ENCODE measurements at regions not wholly inside any gene's neighbourhood (a gene's known extent, or its start where the extent isn't known, plus 50 kb on each side); places are given as distances from the start of the nearest gene placed in this dataset.

DNA sequence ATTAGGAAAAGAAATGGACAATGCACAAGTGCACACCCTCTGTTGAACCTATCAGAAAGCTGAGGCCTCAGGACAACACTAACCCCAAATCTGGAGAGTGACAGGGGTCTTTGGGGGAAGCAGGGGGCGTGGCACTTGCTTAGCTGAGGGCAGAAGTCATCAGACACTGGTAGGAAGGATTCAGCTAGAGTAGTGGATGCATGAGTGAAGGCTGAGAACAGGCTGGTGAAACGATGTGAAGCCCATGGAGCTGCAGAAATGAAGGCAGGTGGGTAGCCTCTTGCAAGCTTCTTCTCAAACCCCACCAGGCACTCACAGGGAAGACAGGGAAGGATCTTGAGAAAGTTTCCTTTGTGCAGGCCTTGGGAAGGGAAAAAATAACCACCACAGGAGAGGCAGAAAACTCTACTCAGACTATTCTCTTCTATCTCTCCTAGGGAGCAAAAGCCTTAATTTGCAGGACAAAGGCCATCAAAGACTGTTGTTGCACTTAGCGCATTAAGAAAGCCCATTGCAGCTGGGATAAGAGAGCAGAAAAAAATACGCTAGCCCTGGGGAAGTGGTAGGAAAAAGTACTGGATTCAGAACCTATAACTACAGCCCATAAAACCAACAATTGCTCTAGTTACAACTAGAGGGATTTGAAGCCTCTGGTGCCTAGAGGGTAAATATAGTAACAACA is 193.3 kb upstream of the ZNF536 start:
- Histone ChIP-seq H3K27ac (no peak overlapping the region), H3K4me3 (ENCODE audit: low read depth, low read length) (no peak overlapping the region), H3K27me3 (ENCODE audit: insufficient read depth, low read depth, severe bottlenecking) (no peaks in the 10 kb centered on the region), H3K9me3 (ENCODE audit: severe bottlenecking) (peaks cover 11% of the 10 kb centered on the region), H3K36me3 (no peaks in the 10 kb centered on the region)
- TF ChIP-seq, protein P1, sequence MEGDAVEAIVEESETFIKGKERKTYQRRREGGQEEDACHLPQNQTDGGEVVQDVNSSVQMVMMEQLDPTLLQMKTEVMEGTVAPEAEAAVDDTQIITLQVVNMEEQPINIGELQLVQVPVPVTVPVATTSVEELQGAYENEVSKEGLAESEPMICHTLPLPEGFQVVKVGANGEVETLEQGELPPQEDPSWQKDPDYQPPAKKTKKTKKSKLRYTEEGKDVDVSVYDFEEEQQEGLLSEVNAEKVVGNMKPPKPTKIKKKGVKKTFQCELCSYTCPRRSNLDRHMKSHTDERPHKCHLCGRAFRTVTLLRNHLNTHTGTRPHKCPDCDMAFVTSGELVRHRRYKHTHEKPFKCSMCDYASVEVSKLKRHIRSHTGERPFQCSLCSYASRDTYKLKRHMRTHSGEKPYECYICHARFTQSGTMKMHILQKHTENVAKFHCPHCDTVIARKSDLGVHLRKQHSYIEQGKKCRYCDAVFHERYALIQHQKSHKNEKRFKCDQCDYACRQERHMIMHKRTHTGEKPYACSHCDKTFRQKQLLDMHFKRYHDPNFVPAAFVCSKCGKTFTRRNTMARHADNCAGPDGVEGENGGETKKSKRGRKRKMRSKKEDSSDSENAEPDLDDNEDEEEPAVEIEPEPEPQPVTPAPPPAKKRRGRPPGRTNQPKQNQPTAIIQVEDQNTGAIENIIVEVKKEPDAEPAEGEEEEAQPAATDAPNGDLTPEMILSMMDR (IDR thresholded peaks at IDR 0.05; ENCODE audit: low read depth, low read length): no peak
- no peak for DNase-seq

DNA sequence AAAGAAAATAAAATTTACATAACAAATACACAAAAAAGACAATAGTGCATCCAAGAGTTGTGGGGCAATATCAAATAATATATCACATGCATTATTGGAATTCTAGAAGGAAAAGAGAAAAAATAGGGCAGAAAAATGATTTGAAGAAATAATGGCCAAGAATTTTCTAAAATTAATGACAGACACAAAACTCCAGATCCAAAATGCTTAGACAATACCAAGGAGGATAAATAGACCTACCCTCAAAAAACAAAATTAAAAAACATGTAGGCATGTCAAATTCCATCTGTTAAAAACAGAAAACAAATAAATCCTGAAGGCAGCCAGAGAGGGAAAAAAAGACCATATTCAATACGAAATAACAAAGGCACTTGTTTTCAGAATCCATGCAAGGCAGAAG is 191.5 kb upstream of the ZNF536 start:
- no peaks in the 10 kb centered on the region for H3K27me3 ChIP-seq (ENCODE audit: insufficient read depth, low read depth, severe bottlenecking)
- H3K4me3 ChIP-seq (ENCODE audit: low read depth, low read length): no peak overlapping the region
- H3K27ac ChIP-seq: no peak overlapping the region
- peaks cover 18% of the 10 kb centered on the region for H3K9me3 ChIP-seq (ENCODE audit: severe bottlenecking)
- H3K36me3 ChIP-seq: no peaks in the 10 kb centered on the region
- no peak for DNase-seq
- TF ChIP-seq, protein P1 (IDR thresholded peaks at IDR 0.05; ENCODE audit: low read depth, low read length): no peak

DNA sequence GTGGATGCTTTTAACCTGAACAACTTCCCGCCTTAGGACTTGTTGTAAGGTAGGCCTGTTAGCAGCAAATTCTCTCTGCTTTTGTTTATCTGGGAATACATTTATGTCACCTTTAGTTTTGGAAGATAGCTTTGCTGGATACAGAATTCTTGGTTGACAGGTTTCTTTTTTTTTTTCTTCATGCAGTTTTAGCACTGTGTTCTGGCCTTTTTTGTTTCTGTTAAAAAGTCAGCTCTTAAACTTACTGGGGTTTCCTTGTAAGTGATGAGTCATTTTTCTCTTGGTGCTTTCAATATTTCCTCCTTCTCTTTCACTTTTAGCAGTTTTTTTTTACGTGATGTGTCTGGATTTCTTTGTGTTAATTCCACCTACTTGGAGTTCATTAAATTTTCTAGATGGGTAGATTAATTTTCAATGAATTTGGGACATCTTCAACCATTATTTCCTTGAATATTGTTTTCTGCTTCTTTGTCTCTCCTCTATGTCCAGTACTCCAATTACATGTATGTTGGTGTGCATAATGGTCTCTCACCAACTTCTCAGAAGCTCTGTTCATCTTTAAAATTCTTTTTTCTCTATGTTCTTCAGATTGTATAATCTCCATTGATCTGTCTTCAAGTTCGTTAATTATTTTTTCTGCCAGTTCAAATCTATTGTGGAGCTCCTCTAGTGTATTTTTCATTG is 188.2 kb upstream of the ZNF536 start:
- Histone ChIP-seq H3K27ac (no peak overlapping the region), H3K4me3 (ENCODE audit: low read depth, low read length) (no peak overlapping the region), H3K36me3 (no peaks in the 10 kb centered on the region), H3K9me3 (ENCODE audit: severe bottlenecking) (peaks cover 18% of the 10 kb centered on the region), H3K27me3 (ENCODE audit: insufficient read depth, low read depth, severe bottlenecking) (no peaks in the 10 kb centered on the region)
- TF ChIP-seq, protein P1 (IDR thresholded peaks at IDR 0.05; ENCODE audit: low read depth, low read length): no peak
- no peak for DNase-seq

DNA sequence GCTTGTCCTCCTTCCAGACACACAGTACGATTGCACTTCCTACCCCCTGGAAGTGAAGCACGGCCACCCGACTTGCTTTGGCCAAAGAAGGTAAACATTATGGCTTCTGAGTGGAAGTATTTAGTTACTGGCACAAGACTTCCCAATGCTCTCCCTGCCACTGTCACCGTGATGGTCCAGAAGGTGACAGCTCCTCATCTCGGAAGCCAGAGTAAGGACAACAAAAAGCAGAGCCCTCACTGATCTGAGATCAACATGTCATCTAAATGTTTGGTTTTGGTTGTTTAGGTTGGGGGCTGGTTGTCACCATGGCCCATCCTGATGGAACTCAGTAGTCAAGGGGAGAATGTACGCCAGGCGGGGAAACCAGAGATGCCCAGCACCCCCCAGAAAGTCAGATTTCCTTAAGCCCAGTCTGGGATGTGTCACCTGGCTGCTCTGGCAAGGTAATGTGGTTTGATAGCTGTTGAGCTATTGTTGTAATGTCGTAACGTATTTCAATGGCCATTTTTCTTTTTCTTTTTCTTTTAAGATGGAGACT is 170.1 kb upstream of the ZNF536 start:
- H3K4me3 ChIP-seq (ENCODE audit: low read depth, low read length): no peak overlapping the region
- no peaks in the 10 kb centered on the region for H3K9me3 ChIP-seq (ENCODE audit: severe bottlenecking)
- no peak overlapping the region for H3K27ac ChIP-seq
- H3K36me3 ChIP-seq: no peaks in the 10 kb centered on the region
- DNase-seq: no peak
- no peaks in the 10 kb centered on the region for H3K27me3 ChIP-seq (ENCODE audit: insufficient read depth, low read depth, severe bottlenecking)
- TF ChIP-seq, protein P1 (IDR thresholded peaks at IDR 0.05; ENCODE audit: low read depth, low read length): no peak

DNA sequence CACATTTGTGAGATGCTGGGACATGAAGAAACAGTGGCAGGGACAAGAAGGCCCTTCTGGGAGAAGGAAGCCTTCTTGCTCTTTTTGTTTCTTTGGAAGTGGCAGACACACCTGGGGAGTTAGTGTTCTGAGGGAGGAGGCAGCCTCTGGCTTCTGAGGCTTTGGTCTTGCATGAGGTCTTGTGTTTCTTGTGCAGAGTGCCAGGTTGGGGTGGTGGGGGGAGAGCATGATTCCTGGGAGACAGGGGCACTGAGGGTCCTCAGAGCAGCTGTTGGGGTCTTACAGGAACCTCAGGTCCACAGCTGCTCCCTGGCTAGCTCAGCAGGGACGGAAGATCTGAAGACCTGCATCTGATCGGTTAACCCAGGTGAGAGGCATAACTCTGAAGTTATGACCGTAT is 167.5 kb upstream of the ZNF536 start:
- Histone ChIP-seq H3K27me3 (ENCODE audit: insufficient read depth, low read depth, severe bottlenecking) (no peaks in the 10 kb centered on the region), H3K36me3 (no peaks in the 10 kb centered on the region), H3K4me3 (ENCODE audit: low read depth, low read length) (no peak overlapping the region), H3K9me3 (ENCODE audit: severe bottlenecking) (no peaks in the 10 kb centered on the region), H3K27ac (no peak overlapping the region)
- TF ChIP-seq, protein P1 (IDR thresholded peaks at IDR 0.05; ENCODE audit: low read depth, low read length): no peak
- DNase-seq: no peak

All from WERI-Rb-1 (cell line).